Stimulated activated CD8-positive, alpha-beta memory T cell treated with anti-CD3 and anti-CD28 coated beads, Interleukin-12 subunit alpha, Interleukin-12 subunit beta, amount 100 ng/mL, for 4 hours (primary cell): ENCODE measurements at regions not wholly inside any gene's neighbourhood (a gene's known extent, or its start where the extent isn't known, plus 50 kb on each side); places are given as distances from the start of the nearest gene placed in this dataset.
"Not testable (repeated sequence)": the region's sequence is repeated elsewhere in the genome, so short reads cannot be mapped to it uniquely, and the experiment has no call there.

Experiments used
- DNase-seq: peaks from one replicate; pipeline ENCODE4 v3.0.0-alpha.2; 2020; ENCODE audit warnings: low read depth

GRCh38 chr12:47488888-47489287 is 216.9 kb downstream of the RPAP3 start:
- DNase-seq, result no peak

DNA sequence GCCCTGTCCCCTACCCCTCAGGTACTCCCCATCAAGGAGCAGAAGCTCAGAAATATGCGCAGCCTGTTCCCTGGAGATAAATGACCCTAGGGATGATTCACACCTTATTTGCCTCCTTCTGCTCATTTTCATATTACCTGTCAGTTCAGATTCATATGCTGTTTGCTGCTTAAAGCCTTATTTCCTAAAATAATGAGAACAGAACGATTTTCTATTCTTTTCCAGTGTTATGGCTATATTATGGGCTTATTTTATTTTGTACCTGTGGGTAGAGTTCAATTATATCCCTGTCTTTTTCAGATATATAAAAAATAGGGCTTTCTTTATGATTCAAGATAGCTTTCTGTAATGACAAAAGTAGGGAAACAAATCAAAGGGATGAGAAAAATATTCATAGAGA is 224.8 kb downstream of the RPAP3 start:
- no peak for DNase-seq

- DNase-seq, result no peak
Observed at GRCh38 chr12:47478426-47478825, 227.4 kb downstream of the RPAP3 start.

GRCh38 chr12:47473091-47473490 is 232.7 kb downstream of the RPAP3 start:
- no peak for DNase-seq

DNA sequence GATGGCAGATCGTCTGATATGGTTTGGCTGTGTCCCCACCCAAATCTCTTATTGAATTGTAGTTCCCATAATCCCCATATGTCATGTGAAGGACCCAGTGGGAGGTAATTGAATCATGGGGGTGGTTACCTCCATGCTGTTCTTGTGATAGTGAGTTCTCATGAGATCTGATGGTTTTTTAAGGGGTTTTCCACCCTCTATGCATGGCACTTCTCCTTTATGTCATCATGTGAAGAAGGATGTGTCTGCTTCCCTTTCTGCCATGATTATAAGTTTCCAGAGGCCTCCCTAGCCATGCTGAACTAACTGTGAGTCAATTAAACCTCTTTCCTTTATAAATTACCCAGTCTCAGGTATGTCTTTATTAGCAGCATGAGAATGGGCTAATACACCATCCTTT is 235.5 kb downstream of the RPAP3 start:
- DNase-seq, result not testable (repeated sequence)

DNA sequence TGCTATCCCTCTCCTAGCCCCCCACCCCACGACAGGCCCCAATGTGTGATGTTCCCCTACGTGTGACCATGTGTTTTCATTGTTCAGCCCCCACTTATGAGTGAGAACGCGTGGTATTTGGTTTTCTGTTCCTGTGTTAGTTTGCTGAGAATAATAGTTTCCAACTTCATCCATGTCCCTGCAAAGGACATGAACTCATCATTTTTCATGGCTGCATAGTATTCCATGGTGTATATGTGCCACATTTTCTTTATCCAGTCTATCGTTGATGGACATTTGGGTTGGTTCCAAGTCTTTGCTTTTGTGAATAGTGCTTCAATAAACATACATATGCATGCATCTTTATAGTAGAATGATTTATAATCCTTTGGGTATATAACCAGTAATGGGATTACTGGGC is 241.9 kb downstream of the RPAP3 start:
- DNase-seq, result not testable (repeated sequence)

- DNase-seq, result no peak
Observed at GRCh38 chr12:47458279-47458678, 247.6 kb downstream of the RPAP3 start.

DNA sequence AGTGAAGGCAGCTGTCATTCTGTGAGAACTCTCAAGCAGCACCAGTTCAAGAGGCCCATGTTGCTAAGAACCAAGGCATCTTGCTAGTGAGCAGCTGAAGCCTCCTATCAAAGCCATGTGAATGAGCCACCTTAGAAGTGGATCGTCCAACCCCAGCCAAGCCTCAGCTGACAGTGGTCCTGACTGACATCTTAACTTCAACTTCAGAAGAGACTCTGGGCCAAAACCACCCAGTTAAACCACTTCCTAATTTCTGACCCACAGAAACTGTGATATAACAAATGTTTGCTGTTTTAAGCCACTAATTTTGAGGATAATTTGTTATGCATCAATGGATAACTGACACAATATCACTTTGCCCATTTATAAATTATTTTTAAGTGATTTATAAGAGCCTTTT is 256.0 kb downstream of the RPAP3 start:
- DNase-seq, result no peak

DNA sequence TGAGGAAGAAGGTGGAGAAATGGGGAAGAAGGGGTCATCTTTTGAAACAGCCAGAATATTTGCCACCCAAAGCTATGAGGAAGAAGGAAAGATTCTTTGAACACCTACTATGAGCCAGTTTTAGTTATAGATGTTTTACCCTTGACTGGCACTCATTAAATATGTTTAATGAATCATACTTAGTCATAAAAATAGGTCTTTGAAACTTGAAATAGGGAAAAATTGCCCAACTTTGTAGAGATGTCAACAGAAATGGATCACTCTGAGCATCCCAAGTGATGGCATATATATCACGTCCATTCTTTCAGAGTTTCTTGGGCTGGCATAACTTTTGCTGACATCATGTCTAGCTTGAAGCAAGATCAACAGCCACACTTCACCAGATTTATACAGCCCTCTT is 263.5 kb downstream of the RPAP3 start:
- DNase-seq, result no peak

DNA sequence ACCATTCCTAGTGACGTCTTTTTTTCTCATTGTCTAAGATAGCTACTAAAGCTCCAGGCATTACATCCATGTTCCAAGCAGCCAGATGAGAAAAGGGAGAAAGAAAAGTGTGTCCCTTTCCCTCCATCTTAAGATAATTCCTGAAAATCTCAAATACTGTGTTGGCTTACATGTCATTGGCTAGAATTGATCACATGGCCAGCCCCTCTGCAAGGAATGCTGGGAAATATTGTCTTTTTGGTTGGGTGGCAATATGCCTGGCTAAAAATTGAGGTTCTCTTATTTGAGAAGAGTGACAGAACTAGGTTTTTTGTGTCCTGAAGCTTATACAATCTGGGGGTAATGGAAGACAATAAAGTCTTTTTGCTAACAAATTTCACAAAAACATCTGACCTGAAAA is 264.3 kb downstream of the RPAP3 start:
- no peak for DNase-seq

DNA sequence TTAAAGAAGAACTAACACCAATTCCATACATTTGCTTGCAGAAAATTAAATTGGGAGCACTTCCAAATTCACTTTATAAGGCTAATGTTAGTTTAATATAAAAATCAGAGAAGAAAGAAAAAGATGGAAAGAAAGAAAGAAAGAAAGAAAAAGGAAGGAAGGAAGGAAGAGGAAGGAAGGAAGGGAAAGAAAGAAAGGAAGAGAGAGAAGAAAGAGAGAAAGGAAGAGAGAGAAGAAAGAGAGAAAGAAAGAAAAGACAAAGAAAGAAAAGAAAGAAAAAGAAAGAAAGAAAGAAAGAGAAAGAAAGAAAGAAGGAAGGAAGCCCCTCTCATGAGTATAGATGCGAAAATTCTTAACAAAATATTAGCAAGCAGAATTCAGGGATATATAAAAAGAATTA is 267.7 kb downstream of the RPAP3 start:
- no peak for DNase-seq

GRCh38 chr12:47437570-47437969 is 268.3 kb downstream of the RPAP3 start:
- no peak for DNase-seq

DNA sequence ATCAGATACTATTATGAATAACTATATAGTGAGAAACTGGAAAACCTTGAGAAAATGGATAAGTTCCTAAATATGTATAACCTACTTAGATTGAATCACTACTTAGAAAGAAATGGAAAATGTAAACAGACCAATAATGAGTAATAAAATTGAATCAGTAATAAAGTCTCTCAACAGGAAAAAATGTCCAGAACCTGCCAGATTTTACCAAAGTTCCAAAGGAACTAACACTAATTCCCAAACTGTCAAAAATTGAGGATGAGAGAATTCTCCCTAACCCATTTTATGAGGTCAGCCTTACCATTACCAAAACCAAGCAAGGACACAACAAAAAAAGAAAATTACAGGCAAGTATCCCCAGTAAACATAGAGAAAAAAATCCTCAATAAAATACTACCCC is 272.0 kb downstream of the RPAP3 start:
- DNase-seq, result no peak

GRCh38 chr12:47426678-47427309 is 279.0 kb downstream of the RPAP3 start:
- DNase-seq, result peak; percentile 23

DNA sequence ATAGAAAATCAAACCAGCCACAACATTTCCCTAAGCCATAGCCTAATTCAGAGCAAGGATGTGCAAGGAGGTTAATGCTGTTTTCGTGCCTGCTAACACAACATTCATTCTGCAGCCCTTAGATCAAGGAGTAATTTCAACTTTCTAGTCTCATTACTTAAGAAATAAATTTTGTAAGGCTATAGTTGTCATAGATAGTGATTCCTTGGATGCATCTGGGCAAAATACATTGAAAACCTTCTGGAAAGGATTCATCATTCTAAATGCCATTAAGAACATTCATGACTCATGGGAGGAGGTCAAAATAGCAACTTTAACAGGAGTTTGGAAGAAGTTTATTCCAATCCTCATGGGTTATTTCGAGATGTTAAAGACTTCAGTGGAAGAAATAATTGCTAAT is 283.2 kb downstream of the RPAP3 start:
- DNase-seq, result no peak

DNA sequence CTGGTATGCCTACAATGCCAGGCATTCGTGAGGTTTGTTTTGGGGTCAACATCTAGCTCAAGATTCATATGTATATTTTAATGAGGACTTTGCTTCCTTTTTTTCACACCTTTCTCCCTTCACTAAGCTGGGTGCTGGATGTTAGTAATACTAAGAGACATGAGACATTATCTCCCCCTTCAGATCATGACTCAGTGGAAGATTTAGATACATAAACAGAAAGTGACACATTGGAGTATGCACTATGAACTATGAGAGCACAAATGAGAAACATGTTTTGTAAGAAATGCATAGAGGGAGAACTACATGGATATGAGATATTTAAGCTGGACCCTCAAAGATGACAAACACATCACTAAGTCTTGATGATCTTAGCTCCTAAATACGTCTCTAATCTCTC is 286.3 kb downstream of the RPAP3 start:
- no peak for DNase-seq

- no peak for DNase-seq
Observed at GRCh38 chr12:47417955-47418354, 287.9 kb downstream of the RPAP3 start.

DNA sequence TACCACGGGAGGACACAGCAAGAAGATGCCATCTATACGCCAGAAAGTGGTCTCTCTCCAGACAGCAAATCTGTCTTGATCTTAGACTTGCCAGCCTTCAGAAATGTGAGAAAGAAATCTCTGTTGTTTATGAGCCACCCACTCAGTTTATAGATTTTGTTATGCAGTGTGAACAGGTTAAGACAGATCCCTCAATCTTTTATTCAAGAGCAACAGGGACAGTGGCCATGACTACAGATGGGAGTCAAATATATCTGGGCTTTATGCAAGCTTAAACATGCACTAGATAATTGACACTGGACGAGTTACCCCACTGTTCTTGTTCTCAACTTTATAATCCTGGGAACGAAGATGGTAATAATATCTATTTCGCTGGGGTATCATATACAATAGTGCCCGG is 288.7 kb downstream of the RPAP3 start:
- DNase-seq, result no peak

GRCh38 chr12:47415054-47415453 is 290.8 kb downstream of the RPAP3 start:
- no peak for DNase-seq

DNA sequence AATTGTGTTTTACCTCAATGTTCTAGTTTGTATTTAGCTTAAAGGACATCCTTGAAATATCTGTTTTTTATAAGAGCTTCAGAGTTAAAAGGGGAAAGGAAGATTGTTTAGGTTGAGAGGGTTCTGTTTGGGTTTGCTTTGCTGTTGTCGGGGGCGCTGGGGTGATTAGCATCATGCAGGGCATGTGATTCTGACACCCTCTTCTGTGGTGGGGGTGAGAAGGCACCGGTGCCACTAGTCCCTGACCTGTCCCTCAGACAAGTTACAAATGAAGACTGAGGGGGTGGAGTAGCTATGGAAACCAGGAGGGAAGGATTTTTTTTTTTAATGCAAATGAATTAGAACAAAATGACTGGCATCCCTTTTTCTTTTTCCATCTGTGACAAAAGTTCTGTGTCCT is 291.3 kb downstream of the RPAP3 start:
- DNase-seq, result no peak

DNA sequence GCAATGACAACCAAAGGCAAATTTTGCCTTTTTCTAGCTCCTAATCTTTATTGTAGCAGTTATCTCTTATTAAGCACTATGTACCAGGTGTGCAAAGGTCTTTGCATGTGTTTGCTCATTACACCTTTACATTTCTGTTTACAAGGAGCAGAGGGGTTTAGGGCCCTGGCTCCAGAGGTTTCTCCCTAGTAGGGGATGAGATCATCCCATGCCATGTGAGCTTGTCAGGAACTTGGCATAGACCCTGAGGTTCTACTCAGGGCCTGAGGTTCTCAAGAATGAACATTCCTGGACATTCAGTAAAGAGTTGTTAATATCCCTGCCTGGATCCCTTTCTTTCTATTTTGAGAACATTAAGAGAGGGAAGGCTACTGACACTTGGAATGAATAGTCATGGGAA is 292.0 kb downstream of the RPAP3 start:
- DNase-seq, result no peak

DNA sequence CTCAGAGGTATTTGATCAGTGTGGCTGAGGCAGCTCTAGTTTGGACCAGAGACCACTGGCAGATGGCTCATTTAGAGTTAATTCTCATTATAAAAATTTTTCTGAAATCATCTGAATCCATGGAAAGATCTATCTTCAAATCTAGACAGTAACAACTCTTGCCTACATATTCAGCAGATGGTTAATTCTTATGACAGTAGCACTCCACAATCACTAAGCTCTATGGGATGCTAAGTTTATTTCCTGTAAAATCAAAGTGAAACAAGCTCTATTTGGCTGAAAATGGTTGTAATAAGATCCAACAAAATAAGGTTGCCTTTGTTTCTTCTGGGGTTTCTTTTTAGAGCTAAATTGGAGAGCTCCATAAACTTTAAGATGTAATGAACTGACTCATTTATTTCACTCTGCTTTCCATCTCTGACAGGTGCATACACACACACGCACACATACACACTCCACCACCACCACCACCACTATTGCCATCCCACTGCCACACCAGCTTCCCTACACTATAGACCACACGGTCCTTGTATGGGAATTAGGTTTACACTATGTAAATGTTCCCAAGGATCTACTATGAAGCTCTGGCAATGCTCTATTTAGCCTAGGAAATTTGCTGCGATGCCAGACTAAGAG is 293.1 kb downstream of the RPAP3 start:
- no peak for DNase-seq

- DNase-seq, result no peak
Observed at GRCh38 chr12:47411966-47412365, 293.9 kb downstream of the RPAP3 start.

DNA sequence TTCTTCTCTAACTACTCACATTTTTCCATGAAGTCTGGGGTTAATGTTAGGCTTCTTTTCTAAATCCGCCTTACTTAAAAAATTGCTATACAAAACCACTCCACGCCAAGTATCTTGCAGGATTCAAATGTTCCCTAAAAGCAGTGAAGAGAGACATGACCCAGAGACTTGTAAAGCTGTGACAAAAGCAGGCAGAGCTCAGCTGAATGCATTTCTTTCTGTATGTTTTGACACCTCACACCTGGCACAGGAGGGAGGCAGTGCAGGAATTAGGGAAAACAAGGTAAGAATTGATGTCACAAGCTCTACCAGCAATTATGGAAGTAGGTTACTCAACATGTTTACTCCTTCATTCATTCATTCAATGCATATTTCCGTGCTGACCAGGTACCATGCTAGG is 295.0 kb downstream of the RPAP3 start:
- no peak for DNase-seq
